K562 (cell line): ENCODE measurements at regions not wholly inside any gene's neighbourhood (a gene's known extent, or its start where the extent isn't known, plus 50 kb on each side); places are given as distances from the start of the nearest gene placed in this dataset.

Source experiments
- ATAC-seq: fragments of 200-7000 bp; cut with Tn5 transposase; 3 replicates; pipeline ENCODE4 v1.9.1; 2020; ENCODE audit warnings: moderate library complexity
- BruUV-seq: library from RNA; stranded (reverse); fragments of 400-500 nt; replicated peaks from 2 replicates; lab custom pipeline; 2021; lab: Mats Ljungman, UMichigan
- CTCF ChIA-PET: fragments of 300-600 bp; formaldehyde crosslinking; extraction: SDS; loops from one replicate; lab custom pipeline; 2021; ENCODE audit warnings: low intra/inter-chr PET ratio; lab: Yijun Ruan, JAX
- POLR2A ChIA-PET: fragments of 300-600, 350-650 bp; sonication (Branson Sonifier 250); formaldehyde crosslinking; extraction: SDS; loops from one replicate; lab custom pipeline; 2021; ENCODE audit warnings: antibody characterized with exemption, inconsistent platforms; lab: Yijun Ruan, JAX
- DNase-seq, 4 experiments: peaks; one replicate each; pipeline versions ENCODE4 v3.0.0 to v3.0.0-alpha.2; 2011 to 2018; ENCODE audit warnings: low spot score in 3 of 4, mixed read lengths in 3 of 4; ENCODE audit errors: extremely low read depth in 1 of 4
- FAIRE-seq: peaks from 2 replicates; lab custom pipeline; 2011; peaks lifted over from hg19 to GRCh38; lab: Jason Lieb, UNC
- H2AFZ ChIP-seq: 2 replicates; pipeline ENCODE4 v1.6.0; 2011; ENCODE audit warnings: low read depth, low read length, control low read depth, inconsistent platforms
- H3K27ac ChIP-seq: fragments of 200-600 bp; 3 replicates; pipeline ENCODE4 v1.8.0; 2011; ENCODE audit warnings: low read depth, mild to moderate bottlenecking, control low read depth, inconsistent platforms, low read length, moderate library complexity, mixed read lengths; ENCODE audit errors: extremely low read depth
- H3K27me3 ChIP-seq, 2 experiments: fragments of 300-600 bp in 1 of 2; 2 replicates in 1 of 2; 3 replicates in 1 of 2; pipeline versions ENCODE4 v1.6.0 to v1.8.0; 2011; ENCODE audit warnings: inconsistent platforms in 2 of 2, low read length in 2 of 2, mild to moderate bottlenecking in 1 of 2, mixed read lengths in 1 of 2, moderate library complexity in 1 of 2; ENCODE audit not compliant: control insufficient read depth in 2 of 2, insufficient read depth in 2 of 2
- H3K36me3 ChIP-seq: fragments of 300-600 bp; 3 replicates; pipeline ENCODE4 v1.8.0; 2011; ENCODE audit warnings: mild to moderate bottlenecking, low read length, inconsistent platforms; ENCODE audit not compliant: control insufficient read depth, insufficient read depth
- H3K4me1 ChIP-seq, 2 experiments: fragments of 200-600 bp in 1 of 2; replicated peaks in 1 of 2; 2 replicates in 1 of 2; 3 replicates in 1 of 2; pipeline versions ENCODE4 v1.5.1 to v1.8.0; 2011; ENCODE audit warnings: inconsistent platforms in 2 of 2, low read length in 2 of 2, mild to moderate bottlenecking in 1 of 2, mixed read lengths in 1 of 2, moderate library complexity in 1 of 2; ENCODE audit not compliant: control insufficient read depth in 2 of 2, insufficient read depth in 2 of 2
- H3K4me2 ChIP-seq: 2 replicates; pipeline ENCODE4 v1.6.1; 2011; ENCODE audit warnings: low read length, control low read depth, inconsistent platforms, mixed read lengths; ENCODE audit not compliant: insufficient read depth
- H3K4me3 ChIP-seq: fragments of 200-600 bp; sonication (generic), shearing (Covaris generic); 2 replicates; pipeline ENCODE4 v1.5.1; 2016; ENCODE audit warnings: control low read depth, inconsistent platforms
- H3K79me2 ChIP-seq: fragments of 200-600 bp; 3 replicates; pipeline ENCODE4 v1.8.0; 2011; ENCODE audit warnings: low read length, inconsistent platforms; ENCODE audit not compliant: control insufficient read depth, insufficient read depth
- H3K9ac ChIP-seq, 2 experiments: 2 replicates each; pipeline versions ENCODE4 v1.6.0 to v1.6.1; 2011; ENCODE audit warnings: low read depth in 2 of 2, low read length in 2 of 2, control low read depth in 1 of 2, inconsistent platforms in 1 of 2, mild to moderate bottlenecking in 1 of 2, mixed read lengths in 1 of 2; ENCODE audit not compliant: insufficient read depth in 1 of 2
- H3K9me1 ChIP-seq: one replicate; pipeline ENCODE4 v1.6.0; 2011; ENCODE audit warnings: inconsistent platforms, mild to moderate bottlenecking, low read length, moderate library complexity; ENCODE audit not compliant: control insufficient read depth, insufficient read depth
- H3K9me3 ChIP-seq: replicated peaks from 2 replicates; pipeline ENCODE4 v1.5.1; 2011; ENCODE audit warnings: low read depth, low read length, inconsistent platforms; ENCODE audit not compliant: control insufficient read depth, insufficient read depth
- H4K20me1 ChIP-seq: replicated peaks from 2 replicates; pipeline ENCODE4 v1.6.1; 2011; ENCODE audit warnings: low read length, inconsistent platforms, mixed read lengths; ENCODE audit not compliant: control insufficient read depth, insufficient read depth
- ATF1 ChIP-seq, 2 experiments: fragments of 450-650 bp in 1 of 2; IDR thresholded peaks; 2 replicates each; pipeline ENCODE4 v1.6.1; 2016; ENCODE audit warnings: missing compliant biosample characterization in 1 of 2, missing genetic modification characterization in 1 of 2
- CBX8 ChIP-seq: fragments of 200-600 bp; sonication (generic); IDR thresholded peaks from 2 replicates; pipeline ENCODE4 v1.6.1; 2012; ENCODE audit warnings: borderline replicate concordance, mixed run types, low read depth, mild to moderate bottlenecking, moderate library complexity, mixed read lengths, low read length, control low read depth, inconsistent platforms; ENCODE audit not compliant: poor library complexity, severe bottlenecking; ENCODE audit errors: extremely low read depth
- EP300 ChIP-seq: IDR thresholded peaks from 2 replicates; pipeline ENCODE4 v1.6.1; 2012; ENCODE audit warnings: low read length, improper control_type of control experiment
- ETS1 ChIP-seq: conservative IDR thresholded peaks from 2 replicates; pipeline ENCODE4 v1.6.1; 2011; ENCODE audit warnings: low read depth, mild to moderate bottlenecking, low read length; ENCODE audit not compliant: control insufficient read depth
- ETV1 ChIP-seq: fragments of 450-650 bp; conservative IDR thresholded peaks from 2 replicates; pipeline ENCODE4 v1.6.1; 2016; ENCODE audit warnings: missing genetic modification characterization, control low read depth, low read depth, missing compliant biosample characterization
- GTF2B ChIP-seq: IDR thresholded peaks from 2 replicates; pipeline ENCODE4 v1.6.1; 2011; ENCODE audit not compliant: insufficient read length; ENCODE audit errors: extremely low read depth
- HMGXB4 ChIP-seq: sonication (generic); formaldehyde crosslinking; IDR thresholded peaks from 2 replicates; pipeline ENCODE4 v1.8.1; 2023; ENCODE audit warnings: mild to moderate bottlenecking, missing genetic modification reagents
- NELFE ChIP-seq: IDR thresholded peaks from 2 replicates; pipeline ENCODE4 v1.6.1; 2011; ENCODE audit warnings: mild to moderate bottlenecking; ENCODE audit not compliant: insufficient read depth, insufficient read length
- NFATC3 ChIP-seq: fragments of 450-650 bp; IDR thresholded peaks from 2 replicates; pipeline ENCODE4 v1.6.1; 2017; ENCODE audit warnings: mild to moderate bottlenecking
- POLR3G ChIP-seq: IDR thresholded peaks from 2 replicates; pipeline ENCODE4 v1.6.1; 2011; ENCODE audit not compliant: insufficient read length, insufficient replicate concordance; ENCODE audit errors: extremely low read depth
- PTRF ChIP-seq: fragments of 450-650 bp; IDR thresholded peaks from 2 replicates; pipeline ENCODE4 v1.6.1; 2016; ENCODE audit warnings: mild to moderate bottlenecking, missing genetic modification characterization, missing compliant biosample characterization
- RBM39 ChIP-seq: fragments of 200-400 bp; formaldehyde crosslinking; optimal IDR thresholded peaks from 2 replicates; pipeline ENCODE3; 2018; ENCODE audit warnings: low read depth, low read length
- TAF7 ChIP-seq: fragments of 450-650 bp; IDR thresholded peaks from 2 replicates; pipeline ENCODE4 v1.6.1; 2016; ENCODE audit warnings: missing genetic modification characterization, missing compliant biosample characterization
- TCF15 ChIP-seq: fragments of 250-450 bp; sonication (Bioruptor Pico); IDR thresholded peaks from 2 replicates; pipeline ENCODE4 v1.8.0; 2022; ENCODE audit warnings: moderate library complexity, mild to moderate bottlenecking, inconsistent platforms
- ZKSCAN8 ChIP-seq: fragments of 200-800 bp; sonication (Bioruptor generic); IDR thresholded peaks from 2 replicates; pipeline ENCODE4 v1.6.1; 2016; ENCODE audit warnings: missing genetic modification characterization, missing compliant biosample characterization
- ZNF384 ChIP-seq: IDR thresholded peaks from 2 replicates; pipeline ENCODE4 v1.6.1; 2012; ENCODE audit warnings: low read depth, low read length, improper control_type of control experiment
- WGBS: fragments of 100-300 bp; shearing (Covaris generic); methylation state at CpG from one replicate; pipeline ENCODE4 v1.1.6; 2016; ENCODE audit warnings: low coverage, mixed read lengths; ENCODE audit not compliant: insufficient coverage; ENCODE audit errors: missing lambda C conversion rate; 5-methylcytosine and 5-hydroxymethylcytosine counted together
- in situ Hi-C: fragments of 300-500 bp; cut with MboI; formaldehyde crosslinking; loops from 4 replicates; pipeline ENCODE4 v1.15.0; 2018; ENCODE audit warnings: inconsistent platforms, mixed read lengths
- intact Hi-C: fragments of 100-400 bp; cut with micrococcal nuclease; formaldehyde crosslinking; loops from 2 replicates; pipeline ENCODE4 v1.14.2; 2022

- TF ChIP-seq CBX8 (no peak), GTF2B (no peak), POLR3G (no peak), TCF15 (no peak)
Measured at GRCh38 chr18:39481281-39481680, 1915.7 kb upstream of the CELF4 start (continued).

GRCh38 chr18:39480494-39481195 lies 1915.0 kb upstream of the CELF4 start:
- WGBS, result 5% methylated on average over 4 of the region's 4 CpGs
- intact Hi-C loops, result no loop called here
- POLR2A ChIA-PET, result no interaction called here
- no peak for FAIRE-seq
- Histone ChIP-seq H3K36me3 (no peaks in the 10 kb centered on the region), H3K27me3 (no peaks in the 10 kb centered on the region), H3K27ac (no peak overlapping the region), H2AFZ (no peak overlapping the region), H3K9me3 (no peaks in the 10 kb centered on the region), H3K4me1 (no peaks in the 10 kb centered on the region), H4K20me1 (no peaks in the 10 kb centered on the region)
- CTCF ChIA-PET, result no interaction called here
- no TSS peak for BruUV-seq
- no peak for DNase-seq
- TF ChIP-seq NELFE, result no peak
- no peak for TF ChIP-seq RBM39
- no peak for TF ChIP-seq ATF1 (CRISPR knock-in tag; IDR thresholded peaks at IDR 0.05)
- no peak for TF ChIP-seq ATF1 (tag; IDR thresholded peaks at IDR 0.05)
- no peak for TF ChIP-seq TAF7 (tag)
- no peak for TF ChIP-seq HMGXB4
- no peak for TF ChIP-seq NFATC3
- TF ChIP-seq ZKSCAN8 (CRISPR knock-in tag), result no peak
- no peak for TF ChIP-seq ETS1
- TF ChIP-seq EP300, result no peak
- no peak for TF ChIP-seq ETV1 (tag)
- TF ChIP-seq PTRF (tag), result no peak
- no peak for TF ChIP-seq ZNF384
- TF ChIP-seq, all 486 proteins: peak for 0
- ATAC-seq, result no peak
- Histone ChIP-seq H3K9ac (no peak overlapping the region), H3K9me1 (no peaks in the 10 kb centered on the region), H3K4me3 (no peak overlapping the region), H3K4me2 (no peak overlapping the region), H3K79me2 (no peaks in the 10 kb centered on the region)
- in situ Hi-C loops, result no loop called here
